ENCODE measurements at regions not wholly inside any gene's neighbourhood (a gene's known extent, or its start where the extent isn't known, plus 50 kb on each side); places are given as distances from the start of the nearest gene placed in this dataset.

- Histone ChIP-seq H3K36me3 (replicated peaks in 1 of 2; ENCODE audit: insufficient read depth in 1 of 2, low read depth in 2 of 2) (no peaks in the 10 kb centered on the region), H3K9me3 (no peaks in the 10 kb centered on the region), H3K4me3 (no peak overlapping the region), H3K4me1 (no peaks in the 10 kb centered on the region), H3K27me3 (no peaks in the 10 kb centered on the region), H3K27ac (no peak overlapping the region)
- DNase-seq = no peak
- 23 to 30% methylated on average over 3 of the region's 3 CpGs for WGBS, 2 donors
- no peak for ATAC-seq
- TF ChIP-seq CTCF (IDR thresholded peaks at IDR 0.05) = no peak
- TF ChIP-seq POLR2A (IDR thresholded peaks at IDR 0.05) = no peak
- intact Hi-C loops (cut with DNase I) = no loop called here
These were observed 662.2 kb upstream of the LRFN5 start for GRCh38 chr14:40944521-40944920.

- TF ChIP-seq CTCF (IDR thresholded peaks at IDR 0.05) (no peak), POLR2A (IDR thresholded peaks at IDR 0.05) (no peak)
- H3K9me3 ChIP-seq = no peaks in the 10 kb centered on the region
These were observed 669.8 kb upstream of the LRFN5 start for GRCh38 chr14:40936861-40937260.

GRCh38 chr14:40920380-40920779 lies 686.3 kb upstream of the LRFN5 start:
- Histone ChIP-seq H3K36me3 (replicated peaks in 1 of 2; ENCODE audit: insufficient read depth in 1 of 2, low read depth in 2 of 2) (no peaks in the 10 kb centered on the region), H3K4me1 (no peaks in the 10 kb centered on the region), H3K4me3 (no peak overlapping the region), H3K27ac (no peak overlapping the region), H3K9me3 (no peaks in the 10 kb centered on the region), H3K27me3 (no peaks in the 10 kb centered on the region)
- TF ChIP-seq POLR2A (IDR thresholded peaks at IDR 0.05) (no peak), CTCF (IDR thresholded peaks at IDR 0.05) (no peak)
- intact Hi-C loops (cut with DNase I) = no loop called here
- ATAC-seq (no peak), DNase-seq (no peak)

More at GRCh38 chr14:40936861-40937260, 669.8 kb upstream of the LRFN5 start:
- Histone ChIP-seq H3K36me3 (replicated peaks in 1 of 2; ENCODE audit: insufficient read depth in 1 of 2, low read depth in 2 of 2) (no peaks in the 10 kb centered on the region), H3K27me3 (no peaks in the 10 kb centered on the region), H3K4me1 (no peaks in the 10 kb centered on the region), H3K27ac (no peak overlapping the region), H3K4me3 (no peak overlapping the region)
- 80 to 87% methylated on average over 1 of the region's 1 CpG for WGBS, 2 donors
- intact Hi-C loops (cut with DNase I) = no loop called here
- DNase-seq = no peak
- no peak for ATAC-seq

- no peak overlapping the region for H3K4me3 ChIP-seq
- H3K4me1 ChIP-seq = no peaks in the 10 kb centered on the region
- H3K36me3 ChIP-seq (replicated peaks in 1 of 2; ENCODE audit: insufficient read depth in 1 of 2, low read depth in 2 of 2) = no peaks in the 10 kb centered on the region
- H3K27me3 ChIP-seq = no peaks in the 10 kb centered on the region
- intact Hi-C loops (cut with DNase I) = no loop called here
- ATAC-seq (no peak), DNase-seq (no peak)
- no peaks in the 10 kb centered on the region for H3K9me3 ChIP-seq
- 69 to 85% methylated on average over 4 of the region's 4 CpGs for WGBS, 2 donors
- H3K27ac ChIP-seq = no peak overlapping the region
- TF ChIP-seq CTCF (IDR thresholded peaks at IDR 0.05) (no peak), POLR2A (IDR thresholded peaks at IDR 0.05) (no peak)
These were observed 695.5 kb upstream of the LRFN5 start for GRCh38 chr14:40911141-40911540.

- 9 to 11% methylated on average over 2 of the region's 2 CpGs for WGBS, 2 donors
- no peaks in the 10 kb centered on the region for H3K27me3 ChIP-seq
- H3K4me1 ChIP-seq = no peaks in the 10 kb centered on the region
- TF ChIP-seq CTCF (IDR thresholded peaks at IDR 0.05) = no peak
- H3K4me3 ChIP-seq = no peak overlapping the region
- no peaks in the 10 kb centered on the region for H3K9me3 ChIP-seq
- no peak for ATAC-seq
- DNase-seq = no peak
- H3K27ac ChIP-seq = no peak overlapping the region
- no peaks in the 10 kb centered on the region for H3K36me3 ChIP-seq (replicated peaks in 1 of 2; ENCODE audit: insufficient read depth in 1 of 2, low read depth in 2 of 2)
- intact Hi-C loops (cut with DNase I) = no loop called here
These were observed 696.8 kb upstream of the LRFN5 start for GRCh38 chr14:40909906-40910305.
